A549 (cell line): ENCODE measurements at regions not wholly inside any gene's neighbourhood (a gene's known extent, or its start where the extent isn't known, plus 50 kb on each side); places are given as distances from the start of the nearest gene placed in this dataset.

ENCODE experiments used
- ATAC-seq, 2 experiments: fragments of 200-7000 bp in 1 of 2; fragments of >200 bp in 1 of 2; cut with Nextera tagmentation in 1 of 2; cut with Tn5 transposase in 1 of 2; 3 replicates each; pipeline versions ENCODE4 v1.8.0 to v1.9.1; 2018 to 2020; ENCODE audit warnings: mild to moderate bottlenecking in 1 of 2, moderate library complexity in 1 of 2
- CTCF ChIA-PET: fragments of 300-600 bp; sonication (Branson Sonifier 250); formaldehyde crosslinking; extraction: SDS; loops from one replicate; lab custom pipeline; 2021; ENCODE audit warnings: antibody characterized with exemption, inconsistent platforms; lab: Yijun Ruan, JAX
- POLR2A ChIA-PET: fragments of 350-600 bp; formaldehyde crosslinking; extraction: SDS; loops from one replicate; lab custom pipeline; 2021; ENCODE audit warnings: antibody characterized with exemption, inconsistent platforms; lab: Yijun Ruan, JAX
- DNase-seq, 2 experiments: peaks; one replicate each; pipeline versions ENCODE4 v3.0.0 to v3.0.0-alpha.2; 2011 to 2016; ENCODE audit warnings: low read depth in 1 of 2, low spot score in 1 of 2
- FAIRE-seq: peaks from 2 replicates; lab custom pipeline; 2011; peaks lifted over from hg19 to GRCh38; lab: Jason Lieb, UNC
- H3K27ac ChIP-seq, 2 experiments: fragments of >200 bp; sonication (Bioruptor Twin); formaldehyde crosslinking; 3 replicates each; pipeline ENCODE4 v1.5.1; 2016 to 2017
- H3K4me1 ChIP-seq: fragments of >200 bp; sonication (Bioruptor Twin); formaldehyde crosslinking; 3 replicates; pipeline ENCODE4 v1.6.1; 2016
- H3K4me2 ChIP-seq: fragments of >200 bp; sonication (Bioruptor Twin); formaldehyde crosslinking; 3 replicates; pipeline ENCODE4 v1.6.1; 2016
- H3K4me3 ChIP-seq: fragments of >200 bp; sonication (Bioruptor Twin); formaldehyde crosslinking; 3 replicates; pipeline ENCODE4 v1.5.1; 2016
- H3K9me3 ChIP-seq: fragments of >200 bp; sonication (Bioruptor Twin); formaldehyde crosslinking; 3 replicates; pipeline ENCODE4 v1.6.1; 2016
- ATOH8 ChIP-seq: fragments of 250-450 bp; sonication (Bioruptor Pico); IDR thresholded peaks from 2 replicates; pipeline ENCODE4 v1.5.0; 2020; ENCODE audit warnings: low read depth, mild to moderate bottlenecking, moderate library complexity
- BHLHE40 ChIP-seq: IDR thresholded peaks from 2 replicates; pipeline ENCODE4 v1.6.1; 2012; ENCODE audit warnings: low read depth, low read length, inconsistent platforms
- EHMT2 ChIP-seq: fragments of 200-600 bp; sonication (generic); IDR thresholded peaks from 2 replicates; pipeline ENCODE4 v1.6.1; 2016; ENCODE audit warnings: antibody characterized with exemption, low read depth, mild to moderate bottlenecking, moderate library complexity
- EP300 ChIP-seq, 2 experiments: fragments of >200 bp; sonication (Bioruptor Twin); formaldehyde crosslinking; IDR thresholded peaks; 2 replicates in 1 of 2; 3 replicates in 1 of 2; pipeline ENCODE4 v1.6.1; 2016 to 2017
- ESRRA ChIP-seq: fragments of 150-350 bp; IDR thresholded peaks from 2 replicates; pipeline ENCODE4 v1.6.1; 2014; ENCODE audit warnings: mild to moderate bottlenecking, low read length, borderline replicate concordance
- FOSB ChIP-seq: fragments of 250-450 bp; sonication (Bioruptor Pico); IDR thresholded peaks from 2 replicates; pipeline ENCODE4 v1.5.0; 2020; ENCODE audit warnings: mild to moderate bottlenecking, moderate library complexity
- FOSL2 ChIP-seq, 2 experiments: fragments of 450-650 bp in 1 of 2; fragments of >200 bp in 1 of 2; sonication (Bioruptor Twin) in 1 of 2; formaldehyde crosslinking; IDR thresholded peaks; 2 replicates each; pipeline versions ENCODE4 v1.5.0 to v1.6.1; 2016 to 2020; ENCODE audit warnings: mild to moderate bottlenecking in 1 of 2, moderate library complexity in 1 of 2
- GATA3 ChIP-seq: IDR thresholded peaks from 2 replicates; pipeline ENCODE4 v1.6.1; 2012; ENCODE audit warnings: borderline replicate concordance
- HES2 ChIP-seq: fragments of >200 bp; sonication (Bioruptor Twin); formaldehyde crosslinking; IDR thresholded peaks from 2 replicates; pipeline ENCODE4 v1.6.1; 2016
- HEYL ChIP-seq: fragments of 250-450 bp; sonication (Bioruptor Pico); IDR thresholded peaks from 2 replicates; pipeline ENCODE4 v1.8.0; 2021; ENCODE audit warnings: mild to moderate bottlenecking, moderate library complexity
- KDM1A ChIP-seq: fragments of 200-600 bp; sonication (generic); IDR thresholded peaks from 2 replicates; pipeline ENCODE4 v1.6.1; 2016; ENCODE audit warnings: low read depth, mild to moderate bottlenecking
- NR3C1 ChIP-seq: fragments of >200 bp; sonication (Bioruptor Twin); formaldehyde crosslinking; IDR thresholded peaks from 3 replicates; pipeline ENCODE4 v1.6.1; 2017
- RARB ChIP-seq: fragments of 250-450 bp; sonication (Bioruptor Pico); IDR thresholded peaks from 2 replicates; pipeline ENCODE4 v1.8.0; 2021; ENCODE audit warnings: mild to moderate bottlenecking, moderate library complexity
- TFCP2L1 ChIP-seq: fragments of 250-450 bp; sonication (Bioruptor Pico); IDR thresholded peaks from 2 replicates; pipeline ENCODE4 v1.5.0; 2021; ENCODE audit warnings: mild to moderate bottlenecking
- USF2 ChIP-seq: fragments of 450-650 bp; IDR thresholded peaks from 2 replicates; pipeline ENCODE4 v1.6.1; 2014; ENCODE audit warnings: antibody characterized with exemption
- ZFP36 ChIP-seq: fragments of 450-650 bp; IDR thresholded peaks from 2 replicates; pipeline ENCODE4 v1.6.1; 2014; ENCODE audit warnings: borderline replicate concordance; ENCODE audit not compliant: partially characterized antibody
- ZNF302 ChIP-seq: fragments of 250-450 bp; sonication (Bioruptor Pico); IDR thresholded peaks from 2 replicates; pipeline ENCODE4 v1.9.0; 2021; ENCODE audit warnings: inconsistent platforms, mild to moderate bottlenecking, moderate library complexity
- ZSCAN20 ChIP-seq: fragments of 250-450 bp; sonication (Bioruptor Pico); IDR thresholded peaks from 2 replicates; pipeline ENCODE4 v1.8.0; 2022; ENCODE audit warnings: mild to moderate bottlenecking, moderate library complexity
- WGBS: methylation state at CpG from one replicate; pipeline ENCODE4 v1.1.6; 2017; ENCODE audit errors: missing lambda C conversion rate; 5-methylcytosine and 5-hydroxymethylcytosine counted together
- TF ChIP-seq, protein P1 (sequence below): fragments of 150-350 bp; IDR thresholded peaks from 2 replicates; pipeline ENCODE4 v1.6.1; 2014; ENCODE audit warnings: low read depth, mild to moderate bottlenecking, low read length
- TF ChIP-seq, protein P2 (sequence below): IDR thresholded peaks from 2 replicates; pipeline ENCODE4 v1.6.1; 2012
- TF ChIP-seq, protein P3 (sequence below): fragments of 200-600 bp; sonication (generic); IDR thresholded peaks from 2 replicates; pipeline ENCODE4 v1.6.1; 2016; ENCODE audit warnings: antibody characterized with exemption, mild to moderate bottlenecking, moderate library complexity

DNA sequence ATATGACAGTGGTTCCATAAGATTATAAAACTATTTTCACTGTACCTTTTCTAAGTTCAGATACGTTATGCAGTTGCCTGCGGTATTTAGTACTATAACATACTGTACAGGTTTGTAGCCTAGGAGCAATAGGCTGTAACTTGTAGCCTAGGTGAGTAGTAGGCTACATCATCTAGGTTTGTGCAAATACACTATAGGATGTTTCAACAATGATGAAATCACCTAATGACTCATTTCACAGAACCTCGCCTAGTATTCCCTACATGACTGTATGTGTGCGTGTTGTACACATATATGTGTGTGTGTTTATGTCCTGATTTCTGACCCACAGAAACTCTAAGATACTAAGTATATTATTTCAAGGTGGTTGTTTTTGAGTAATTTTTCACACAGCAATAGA lies 139.0 kb downstream of the HERPUD2 start:
- Histone ChIP-seq H3K4me3 (no peak overlapping the region), H3K9me3 (no peaks in the 10 kb centered on the region), H3K4me2 (no peak overlapping the region), H3K4me1 (no peaks in the 10 kb centered on the region), H3K27ac (no peak overlapping the region)
- no peak for FAIRE-seq
- WGBS: 51% methylated on average over 4 of the region's 4 CpGs
- TF ChIP-seq ZSCAN20 (CRISPR knock-in tag): no peak
- no peak for TF ChIP-seq NR3C1
- TF ChIP-seq, protein P1, sequence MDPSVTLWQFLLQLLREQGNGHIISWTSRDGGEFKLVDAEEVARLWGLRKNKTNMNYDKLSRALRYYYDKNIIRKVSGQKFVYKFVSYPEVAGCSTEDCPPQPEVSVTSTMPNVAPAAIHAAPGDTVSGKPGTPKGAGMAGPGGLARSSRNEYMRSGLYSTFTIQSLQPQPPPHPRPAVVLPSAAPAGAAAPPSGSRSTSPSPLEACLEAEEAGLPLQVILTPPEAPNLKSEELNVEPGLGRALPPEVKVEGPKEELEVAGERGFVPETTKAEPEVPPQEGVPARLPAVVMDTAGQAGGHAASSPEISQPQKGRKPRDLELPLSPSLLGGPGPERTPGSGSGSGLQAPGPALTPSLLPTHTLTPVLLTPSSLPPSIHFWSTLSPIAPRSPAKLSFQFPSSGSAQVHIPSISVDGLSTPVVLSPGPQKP: no peak
- no peak for TF ChIP-seq KDM1A
- no peak for TF ChIP-seq FOSL2 (IDR thresholded peaks at IDR 0.05)
- TF ChIP-seq FOSL2 (CRISPR knock-in tag; IDR thresholded peaks at IDR 0.05): peak; percentile 47; the same call in 1 of the 2 replicates
- ChIA-PET POLR2A (no interaction called here), CTCF (no interaction called here)
- DNase-seq: peak in 1 of 2 experiments; percentile 20
- peak in 1 of 2 experiments; percentile 53; a peak in 4 of 6 replicates for ATAC-seq

DNA sequence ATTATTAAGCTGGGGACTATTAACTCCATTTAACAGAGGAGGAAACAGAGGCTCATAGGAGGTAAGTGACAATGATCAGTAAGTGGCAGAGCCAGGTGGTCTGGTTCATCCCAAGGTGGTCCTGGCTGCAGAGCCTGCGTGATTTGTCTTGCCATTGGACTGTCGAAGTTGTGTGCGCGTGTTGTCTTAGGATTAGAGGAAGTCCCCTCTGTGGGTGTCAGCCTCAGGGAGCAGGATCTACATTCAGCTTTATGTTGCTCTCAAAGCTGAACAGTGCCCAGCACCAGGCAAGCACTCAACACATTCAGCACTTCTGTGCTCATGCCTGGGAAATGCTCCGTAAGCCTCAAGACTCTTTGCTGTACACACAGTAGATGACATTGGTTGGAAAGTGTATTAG lies 139.5 kb downstream of the HERPUD2 start:
- FAIRE-seq (no peak), DNase-seq (no peak), ATAC-seq (no peak; a peak in 1 of 6 replicates)
- 86% methylated on average over 5 of the region's 5 CpGs for WGBS
- Histone ChIP-seq H3K4me2 (no peak overlapping the region), H3K27ac (no peak overlapping the region), H3K4me3 (no peak overlapping the region), H3K4me1 (no peaks in the 10 kb centered on the region), H3K9me3 (no peaks in the 10 kb centered on the region)
- POLR2A ChIA-PET: no interaction called here
- TF ChIP-seq ZSCAN20 (CRISPR knock-in tag) (no peak), RARB (CRISPR knock-in tag) (no peak), ATOH8 (CRISPR knock-in tag) (no peak), USF2 (no peak), ZFP36 (no peak), FOSB (CRISPR knock-in tag) (no peak), EHMT2 (no peak), ZNF302 (CRISPR knock-in tag) (no peak), EP300 (IDR thresholded peaks at IDR 0.05) (no peak), GATA3 (no peak), BHLHE40 (no peak), HEYL (CRISPR knock-in tag) (no peak), HES2 (no peak), ESRRA (no peak), TFCP2L1 (no peak), NR3C1 (no peak)
- TF ChIP-seq, protein P2, sequence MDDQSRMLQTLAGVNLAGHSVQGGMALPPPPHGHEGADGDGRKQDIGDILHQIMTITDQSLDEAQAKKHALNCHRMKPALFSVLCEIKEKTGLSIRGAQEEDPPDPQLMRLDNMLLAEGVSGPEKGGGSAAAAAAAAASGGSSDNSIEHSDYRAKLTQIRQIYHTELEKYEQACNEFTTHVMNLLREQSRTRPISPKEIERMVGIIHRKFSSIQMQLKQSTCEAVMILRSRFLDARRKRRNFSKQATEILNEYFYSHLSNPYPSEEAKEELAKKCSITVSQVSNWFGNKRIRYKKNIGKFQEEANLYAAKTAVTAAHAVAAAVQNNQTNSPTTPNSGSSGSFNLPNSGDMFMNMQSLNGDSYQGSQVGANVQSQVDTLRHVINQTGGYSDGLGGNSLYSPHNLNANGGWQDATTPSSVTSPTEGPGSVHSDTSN: no peak
- TF ChIP-seq, protein P3, sequence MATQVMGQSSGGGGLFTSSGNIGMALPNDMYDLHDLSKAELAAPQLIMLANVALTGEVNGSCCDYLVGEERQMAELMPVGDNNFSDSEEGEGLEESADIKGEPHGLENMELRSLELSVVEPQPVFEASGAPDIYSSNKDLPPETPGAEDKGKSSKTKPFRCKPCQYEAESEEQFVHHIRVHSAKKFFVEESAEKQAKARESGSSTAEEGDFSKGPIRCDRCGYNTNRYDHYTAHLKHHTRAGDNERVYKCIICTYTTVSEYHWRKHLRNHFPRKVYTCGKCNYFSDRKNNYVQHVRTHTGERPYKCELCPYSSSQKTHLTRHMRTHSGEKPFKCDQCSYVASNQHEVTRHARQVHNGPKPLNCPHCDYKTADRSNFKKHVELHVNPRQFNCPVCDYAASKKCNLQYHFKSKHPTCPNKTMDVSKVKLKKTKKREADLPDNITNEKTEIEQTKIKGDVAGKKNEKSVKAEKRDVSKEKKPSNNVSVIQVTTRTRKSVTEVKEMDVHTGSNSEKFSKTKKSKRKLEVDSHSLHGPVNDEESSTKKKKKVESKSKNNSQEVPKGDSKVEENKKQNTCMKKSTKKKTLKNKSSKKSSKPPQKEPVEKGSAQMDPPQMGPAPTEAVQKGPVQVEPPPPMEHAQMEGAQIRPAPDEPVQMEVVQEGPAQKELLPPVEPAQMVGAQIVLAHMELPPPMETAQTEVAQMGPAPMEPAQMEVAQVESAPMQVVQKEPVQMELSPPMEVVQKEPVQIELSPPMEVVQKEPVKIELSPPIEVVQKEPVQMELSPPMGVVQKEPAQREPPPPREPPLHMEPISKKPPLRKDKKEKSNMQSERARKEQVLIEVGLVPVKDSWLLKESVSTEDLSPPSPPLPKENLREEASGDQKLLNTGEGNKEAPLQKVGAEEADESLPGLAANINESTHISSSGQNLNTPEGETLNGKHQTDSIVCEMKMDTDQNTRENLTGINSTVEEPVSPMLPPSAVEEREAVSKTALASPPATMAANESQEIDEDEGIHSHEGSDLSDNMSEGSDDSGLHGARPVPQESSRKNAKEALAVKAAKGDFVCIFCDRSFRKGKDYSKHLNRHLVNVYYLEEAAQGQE: no peak
- CTCF ChIA-PET: no interaction called here
